BJ (cell line): ENCODE measurements at regions not wholly inside any gene's neighbourhood (a gene's known extent, or its start where the extent isn't known, plus 50 kb on each side); places are given as distances from the start of the nearest gene placed in this dataset.
"Not testable (repeated sequence)": the region's sequence is repeated elsewhere in the genome, so short reads cannot be mapped to it uniquely, and the experiment has no call there.

Experiments
- CTCF ChIA-PET: fragments of 350-600 bp; formaldehyde crosslinking; extraction: SDS; loops from one replicate; lab custom pipeline; 2021; ENCODE audit warnings: antibody characterized with exemption, inconsistent platforms; lab: Yijun Ruan, JAX
- POLR2A ChIA-PET: fragments of 300-600 bp; sonication (Branson Sonifier 250); formaldehyde crosslinking; extraction: SDS; loops from one replicate; lab custom pipeline; 2021; ENCODE audit warnings: antibody characterized with exemption; lab: Charles Lee
- DNase-seq: peaks from one replicate; pipeline ENCODE4 v3.0.0-alpha.2; 2011; ENCODE audit warnings: low read depth
- H3K27me3 ChIP-seq: 2 replicates; pipeline ENCODE4 v1.6.0; 2011; ENCODE audit warnings: low read length; ENCODE audit not compliant: control insufficient read depth, insufficient read depth
- H3K36me3 ChIP-seq: 2 replicates; pipeline ENCODE4 v1.5.1; 2011; ENCODE audit warnings: low read length; ENCODE audit not compliant: control insufficient read depth, insufficient read depth
- H3K4me3 ChIP-seq: 2 replicates; pipeline ENCODE4 v1.5.1; 2011; ENCODE audit warnings: low read depth, mild to moderate bottlenecking, control low read depth, low read length
- CTCF ChIP-seq: IDR thresholded peaks from 2 replicates; pipeline ENCODE4 v1.5.1; 2011; ENCODE audit warnings: low read depth, mild to moderate bottlenecking, control low read depth, inconsistent platforms, low read length, moderate library complexity; ENCODE audit not compliant: insufficient read depth

- Histone ChIP-seq H3K27me3 (no peaks in the 10 kb centered on the region), H3K36me3 (no peaks in the 10 kb centered on the region), H3K4me3 (no peak overlapping the region)
- DNase-seq, result no peak
- no peak for TF ChIP-seq CTCF
- ChIA-PET CTCF (no interaction called here), POLR2A (no interaction called here)
Measured at GRCh38 chr18:35810520-35810919, 162.0 kb upstream of the RMP24 start.

GRCh38 chr18:35811896-35812295 lies 160.6 kb upstream of the RMP24 start:
- ChIA-PET CTCF (no interaction called here), POLR2A (no interaction called here)
- H3K27me3 ChIP-seq, result no peaks in the 10 kb centered on the region
- H3K36me3 ChIP-seq, result no peaks in the 10 kb centered on the region
- TF ChIP-seq CTCF, result no peak
- no peak for DNase-seq
- no peak overlapping the region for H3K4me3 ChIP-seq

- H3K27me3 ChIP-seq, CTCF ChIA-PET, POLR2A ChIA-PET, H3K36me3 ChIP-seq, H3K4me3 ChIP-seq, DNase-seq: not testable (repeated sequence)
Measured at GRCh38 chr18:35815011-35815410, 157.5 kb upstream of the RMP24 start.

GRCh38 chr18:35816003-35816402 lies 156.5 kb upstream of the RMP24 start:
- Histone ChIP-seq H3K36me3 (no peaks in the 10 kb centered on the region), H3K27me3 (no peaks in the 10 kb centered on the region; the same call in 1 of the 2 replicates), H3K4me3 (no peak overlapping the region)
- CTCF ChIA-PET, result no interaction called here
- POLR2A ChIA-PET, result no interaction called here
- no peak for TF ChIP-seq CTCF
- DNase-seq, result no peak

- no peak for DNase-seq
- Histone ChIP-seq H3K4me3 (no peak overlapping the region), H3K36me3 (no peaks in the 10 kb centered on the region), H3K27me3 (no peaks in the 10 kb centered on the region; the same call in 1 of the 2 replicates)
- CTCF ChIA-PET, result no interaction called here
- POLR2A ChIA-PET, result no interaction called here
- TF ChIP-seq CTCF, result no peak
Measured at GRCh38 chr18:35817604-35818352, 154.7 kb upstream of the RMP24 start.

- CTCF ChIA-PET, result no interaction called here
- POLR2A ChIA-PET, result no interaction called here
Measured at GRCh38 chr18:35818353-35818667, 154.2 kb upstream of the RMP24 start.

More at GRCh38 chr18:35818353-35818667, 154.2 kb upstream of the RMP24 start:
- DNase-seq, result no peak
- no peak overlapping the region for H3K4me3 ChIP-seq
- TF ChIP-seq CTCF, result no peak
- no peaks in the 10 kb centered on the region; the same call in 1 of the 2 replicates for H3K27me3 ChIP-seq
- no peaks in the 10 kb centered on the region for H3K36me3 ChIP-seq
